ENCODE measurements at regions not wholly inside any gene's neighbourhood (a gene's known extent, or its start where the extent isn't known, plus 50 kb on each side); places are given as distances from the start of the nearest gene placed in this dataset.
"Not testable (repeated sequence)": the region's sequence is repeated elsewhere in the genome, so short reads cannot be mapped to it uniquely, and the experiment has no call there.

GRCh38 chrX:3504916-3505315 is 158.5 kb upstream of the MXRA5 start:
- no peak for DNase-seq

- DNase-seq = no peak
Measured at GRCh38 chrX:3501833-3502535, 155.5 kb upstream of the MXRA5 start.

GRCh38 chrX:3495836-3496769 is 149.7 kb upstream of the MXRA5 start:
- not testable (repeated sequence) for DNase-seq

GRCh38 chrX:3493605-3494004 is 147.2 kb upstream of the MXRA5 start:
- DNase-seq = no peak

GRCh38 chrX:3485727-3486126 is 139.3 kb upstream of the MXRA5 start:
- DNase-seq = no peak

- DNase-seq = no peak
Measured at GRCh38 chrX:3479026-3479425, 132.6 kb upstream of the MXRA5 start.

GRCh38 chrX:3476973-3477372 is 130.5 kb upstream of the MXRA5 start:
- no peak for DNase-seq

GRCh38 chrX:3470211-3470679 is 123.8 kb upstream of the MXRA5 start:
- not testable (repeated sequence) for DNase-seq

- DNase-seq = no peak
Measured at GRCh38 chrX:3468031-3468430, 121.6 kb upstream of the MXRA5 start.

GRCh38 chrX:3465017-3465416 is 118.6 kb upstream of the MXRA5 start:
- no peak for DNase-seq

GRCh38 chrX:3462166-3462508 is 115.7 kb upstream of the MXRA5 start:
- no peak for DNase-seq

- no peak for DNase-seq
Measured at GRCh38 chrX:3461397-3462165, 115.1 kb upstream of the MXRA5 start.

GRCh38 chrX:3455796-3456195 is 109.3 kb upstream of the MXRA5 start:
- no peak for DNase-seq

- DNase-seq = no peak
Measured at GRCh38 chrX:3451571-3451970, 105.1 kb upstream of the MXRA5 start.

GRCh38 chrX:3450881-3451570 is 104.6 kb upstream of the MXRA5 start:
- no peak for DNase-seq

GRCh38 chrX:3449287-3449686 is 102.8 kb upstream of the MXRA5 start:
- DNase-seq = no peak

GRCh38 chrX:3448563-3448962 is 102.1 kb upstream of the MXRA5 start:
- no peak for DNase-seq

- no peak for DNase-seq
Measured at GRCh38 chrX:3445806-3446490, 99.5 kb upstream of the MXRA5 start.

GRCh38 chrX:3443184-3443583 is 96.7 kb upstream of the MXRA5 start:
- no peak for DNase-seq

GRCh38 chrX:3442691-3443090 is 96.2 kb upstream of the MXRA5 start:
- DNase-seq = no peak

- DNase-seq = no peak
Measured at GRCh38 chrX:3440981-3441380, 94.5 kb upstream of the MXRA5 start.

GRCh38 chrX:3435916-3436315 is 89.5 kb upstream of the MXRA5 start:
- not testable (repeated sequence) for DNase-seq

Data from SW 1271 (cell line).